Progenitor cell of endocrine pancreas (in vitro differentiated cells): ENCODE measurements at regions not wholly inside any gene's neighbourhood (a gene's known extent, or its start where the extent isn't known, plus 50 kb on each side); places are given as distances from the start of the nearest gene placed in this dataset.
"Not testable (repeated sequence)": the region's sequence is repeated elsewhere in the genome, so short reads cannot be mapped to it uniquely, and the experiment has no call there.

Source experiments
- DNase-seq: peaks from one replicate; pipeline ENCODE4 v3.0.0; 2021; ENCODE audit warnings: low spot score; ENCODE audit not compliant: unreplicated experiment
- H3K27ac Mint-ChIP-seq: 2 replicates; pipeline ENCODE4 v1.8.0; 2021; ENCODE audit warnings: mild to moderate bottlenecking, moderate library complexity, mixed read lengths
- H3K27me3 Mint-ChIP-seq: 2 replicates; pipeline ENCODE4 v1.8.0; 2021; ENCODE audit warnings: mixed read lengths
- H3K36me3 Mint-ChIP-seq: 2 replicates; pipeline ENCODE4 v1.8.0; 2022; ENCODE audit warnings: mixed read lengths; ENCODE audit not compliant: insufficient read depth
- H3K4me1 Mint-ChIP-seq: 2 replicates; pipeline ENCODE4 v1.8.0; 2021; ENCODE audit warnings: low read depth, mixed read lengths
- H3K4me3 Mint-ChIP-seq: 2 replicates; pipeline ENCODE4 v1.8.0; 2021; ENCODE audit warnings: low read depth, mild to moderate bottlenecking, moderate library complexity, mixed read lengths
- H3K9me3 Mint-ChIP-seq: 2 replicates; pipeline ENCODE4 v1.8.0; 2021; ENCODE audit warnings: low read depth, mixed read lengths
- TF ChIP-seq, protein P1 (sequence below): fragments of 200-600 bp; sonication (generic); IDR thresholded peaks from one replicate; pipeline ENCODE4 v1.5.0; 2021; ENCODE audit warnings: antibody characterized with exemption, mild to moderate bottlenecking; ENCODE audit not compliant: unreplicated experiment

DNA sequence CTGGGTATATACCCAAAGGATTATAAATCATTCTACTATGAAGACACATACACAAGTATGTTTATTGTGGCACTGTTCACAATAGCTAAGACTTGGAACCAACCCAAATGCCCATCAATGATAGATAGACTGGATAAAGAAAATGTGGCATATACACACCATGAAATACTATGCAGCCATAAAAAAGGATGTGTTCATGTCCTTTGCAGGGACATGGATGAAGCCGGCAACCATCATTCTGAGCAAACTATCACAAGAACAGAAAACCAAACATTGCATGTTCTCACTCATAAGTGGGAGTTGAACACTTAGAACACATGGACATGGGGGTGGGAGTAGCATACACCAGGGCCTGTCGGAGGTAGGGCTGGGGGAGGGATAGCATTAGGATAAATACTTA lies 94.6 kb upstream of the TBX22 start:
- not testable (repeated sequence) for H3K27me3 Mint-ChIP-seq, H3K4me1 Mint-ChIP-seq, H3K36me3 Mint-ChIP-seq, H3K4me3 Mint-ChIP-seq, H3K27ac Mint-ChIP-seq, DNase-seq
- peaks cover 45% of the 10 kb centered on the region for H3K9me3 Mint-ChIP-seq

GRCh38 chrX:79926791-79927190 lies 87.8 kb upstream of the TBX22 start:
- Mint-ChIP-seq H3K4me3 (peak overlapping the region; percentile 26), H3K9me3 (peaks cover 24% of the 10 kb centered on the region)
- H3K27ac Mint-ChIP-seq, H3K36me3 Mint-ChIP-seq, H3K27me3 Mint-ChIP-seq, DNase-seq, H3K4me1 Mint-ChIP-seq: not testable (repeated sequence)

DNA sequence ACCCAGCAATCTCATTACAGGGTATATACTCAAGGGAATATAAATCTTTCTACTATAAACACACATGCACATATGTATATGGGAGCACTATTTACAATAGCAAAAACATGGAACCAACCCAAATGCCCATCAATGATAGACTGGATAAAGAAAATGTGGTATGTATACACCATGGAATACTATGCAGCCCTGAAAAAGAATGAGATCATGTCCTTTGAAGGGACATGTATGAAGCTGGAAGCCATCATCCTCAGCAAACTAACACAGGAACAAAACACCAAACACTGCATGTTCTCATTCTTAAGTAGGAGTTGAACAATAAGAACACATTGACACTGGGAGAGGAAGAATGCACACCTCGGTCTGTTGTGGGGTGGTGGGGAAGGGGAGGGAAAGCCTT lies 80.6 kb upstream of the TBX22 start:
- no peaks in the 10 kb centered on the region for H3K36me3 Mint-ChIP-seq
- TF ChIP-seq, protein P1, sequence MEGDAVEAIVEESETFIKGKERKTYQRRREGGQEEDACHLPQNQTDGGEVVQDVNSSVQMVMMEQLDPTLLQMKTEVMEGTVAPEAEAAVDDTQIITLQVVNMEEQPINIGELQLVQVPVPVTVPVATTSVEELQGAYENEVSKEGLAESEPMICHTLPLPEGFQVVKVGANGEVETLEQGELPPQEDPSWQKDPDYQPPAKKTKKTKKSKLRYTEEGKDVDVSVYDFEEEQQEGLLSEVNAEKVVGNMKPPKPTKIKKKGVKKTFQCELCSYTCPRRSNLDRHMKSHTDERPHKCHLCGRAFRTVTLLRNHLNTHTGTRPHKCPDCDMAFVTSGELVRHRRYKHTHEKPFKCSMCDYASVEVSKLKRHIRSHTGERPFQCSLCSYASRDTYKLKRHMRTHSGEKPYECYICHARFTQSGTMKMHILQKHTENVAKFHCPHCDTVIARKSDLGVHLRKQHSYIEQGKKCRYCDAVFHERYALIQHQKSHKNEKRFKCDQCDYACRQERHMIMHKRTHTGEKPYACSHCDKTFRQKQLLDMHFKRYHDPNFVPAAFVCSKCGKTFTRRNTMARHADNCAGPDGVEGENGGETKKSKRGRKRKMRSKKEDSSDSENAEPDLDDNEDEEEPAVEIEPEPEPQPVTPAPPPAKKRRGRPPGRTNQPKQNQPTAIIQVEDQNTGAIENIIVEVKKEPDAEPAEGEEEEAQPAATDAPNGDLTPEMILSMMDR: no peak
- no peaks in the 10 kb centered on the region for H3K27me3 Mint-ChIP-seq
- H3K4me1 Mint-ChIP-seq: no peaks in the 10 kb centered on the region
- no peak overlapping the region for H3K4me3 Mint-ChIP-seq
- no peak overlapping the region for H3K27ac Mint-ChIP-seq
- DNase-seq: no peak
- H3K9me3 Mint-ChIP-seq: peaks cover 35% of the 10 kb centered on the region

DNA sequence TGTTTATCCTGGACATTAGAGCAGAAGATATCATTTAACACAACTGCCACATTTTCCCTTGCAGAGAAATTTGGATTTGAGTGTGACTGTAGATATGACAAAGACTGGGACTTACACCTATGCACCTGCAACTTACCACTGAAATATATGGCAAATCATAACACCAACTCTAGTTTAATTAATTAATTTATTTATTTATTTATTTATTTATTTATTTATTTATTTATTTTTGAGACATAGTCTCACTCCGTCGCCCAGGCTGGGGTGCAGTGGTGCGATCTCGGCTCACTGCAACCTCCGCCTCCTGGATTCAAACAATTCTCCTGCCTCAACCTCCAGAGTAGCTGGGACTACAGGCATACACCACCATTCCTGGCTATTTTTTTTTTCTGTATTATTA lies 50.4 kb upstream of the TBX22 start:
- peaks cover 15% of the 10 kb centered on the region for H3K9me3 Mint-ChIP-seq
- H3K4me3 Mint-ChIP-seq, H3K4me1 Mint-ChIP-seq, H3K27me3 Mint-ChIP-seq, H3K36me3 Mint-ChIP-seq, DNase-seq, H3K27ac Mint-ChIP-seq: not testable (repeated sequence)
